ENCODE measurements at regions not wholly inside any gene's neighbourhood (a gene's known extent, or its start where the extent isn't known, plus 50 kb on each side); places are given as distances from the start of the nearest gene placed in this dataset.

GRCh38 chr3:162718697-162719096 lies 1222.1 kb downstream of the OTOL1 start:
- H3K79me2 ChIP-seq (ENCODE audit: insufficient read depth, low read length): no peaks in the 10 kb centered on the region
- no peaks in the 10 kb centered on the region for H3K4me1 ChIP-seq (ENCODE audit: control insufficient read depth in 1 of 2, insufficient read depth in 2 of 2, low read length in 2 of 2)
- no peak overlapping the region for H3K4me2 ChIP-seq (replicated peaks; ENCODE audit: extremely low read depth, low read length, poor library complexity, severe bottlenecking)
- H3K4me3 ChIP-seq (replicated peaks in 1 of 3; ENCODE audit: low read depth in 2 of 3, low read length in 3 of 3): no peak overlapping the region
- no peak overlapping the region for H3K27ac ChIP-seq (ENCODE audit: low read depth in 1 of 2, low read length in 2 of 2)
- Mint-ChIP-seq H3K4me1 (no peaks in the 10 kb centered on the region), H3K27ac (no peak overlapping the region), H3K4me3 (no peak overlapping the region), H3K9me3 (peaks cover 0 to 2% (median 0%) of the 10 kb centered on the region in 7 donors), H3K36me3 (no peaks in the 10 kb centered on the region), H3K27me3 (ENCODE audit: low read depth in 3 of 3) (no peaks in the 10 kb centered on the region)
- no peak overlapping the region for H2AFZ ChIP-seq (ENCODE audit: insufficient read depth, low read depth, low read length, poor library complexity, severe bottlenecking)
- peaks cover 0 to 3% of the 10 kb centered on the region in 2 donors for H3K9me3 ChIP-seq (replicated peaks in 1 of 2; ENCODE audit: control insufficient read depth in 1 of 2, insufficient read depth in 1 of 2, low read length in 2 of 2)
- no peak for DNase-seq
- no peak overlapping the region for H3K9ac ChIP-seq (ENCODE audit: insufficient read depth, low read length, poor library complexity, severe bottlenecking)
- WGBS (ENCODE audit: insufficient coverage): no CpG with 5 or more reads among the region's 2 CpGs
- no peak for TF ChIP-seq CTCF (IDR thresholded peaks at IDR 0.05)
- H3K27me3 ChIP-seq (ENCODE audit: control insufficient read depth in 2 of 2, insufficient read depth in 2 of 2, low read length in 2 of 2): no peaks in the 10 kb centered on the region
- H4K20me1 ChIP-seq (ENCODE audit: insufficient read depth, low read length): no peaks in the 10 kb centered on the region
- H3K36me3 ChIP-seq (replicated peaks in 1 of 2; ENCODE audit: control insufficient read depth in 1 of 2, insufficient read depth in 2 of 2, low read length in 2 of 2): no peaks in the 10 kb centered on the region
- intact Hi-C loops (cut with micrococcal nuclease): no loop called here

GRCh38 chr3:162719684-162720341 lies 1223.2 kb downstream of the OTOL1 start:
- Histone ChIP-seq H3K9me3 (replicated peaks in 1 of 2; ENCODE audit: control insufficient read depth in 1 of 2, insufficient read depth in 1 of 2, low read length in 2 of 2) (peaks cover 0 to 3% of the 10 kb centered on the region in 2 donors), H3K9ac (ENCODE audit: insufficient read depth, low read length, poor library complexity, severe bottlenecking) (no peak overlapping the region), H3K4me3 (replicated peaks in 1 of 3; ENCODE audit: low read depth in 2 of 3, low read length in 3 of 3) (no peak overlapping the region), H2AFZ (ENCODE audit: insufficient read depth, low read depth, low read length, poor library complexity, severe bottlenecking) (no peak overlapping the region), H3K4me1 (ENCODE audit: control insufficient read depth in 1 of 2, insufficient read depth in 2 of 2, low read length in 2 of 2) (no peaks in the 10 kb centered on the region), H3K36me3 (replicated peaks in 1 of 2; ENCODE audit: control insufficient read depth in 1 of 2, insufficient read depth in 2 of 2, low read length in 2 of 2) (no peaks in the 10 kb centered on the region), H4K20me1 (ENCODE audit: insufficient read depth, low read length) (no peaks in the 10 kb centered on the region), H3K79me2 (ENCODE audit: insufficient read depth, low read length) (no peaks in the 10 kb centered on the region), H3K27me3 (ENCODE audit: control insufficient read depth in 2 of 2, insufficient read depth in 2 of 2, low read length in 2 of 2) (no peaks in the 10 kb centered on the region), H3K4me2 (replicated peaks; ENCODE audit: extremely low read depth, low read length, poor library complexity, severe bottlenecking) (no peak overlapping the region), H3K27ac (ENCODE audit: low read depth in 1 of 2, low read length in 2 of 2) (no peak overlapping the region)
- H3K36me3 Mint-ChIP-seq: no peaks in the 10 kb centered on the region
- no peak overlapping the region for H3K27ac Mint-ChIP-seq
- DNase-seq: no peak
- intact Hi-C loops (cut with micrococcal nuclease): no loop called here
- peaks cover 0 to 2% (median 0%) of the 10 kb centered on the region in 7 donors for H3K9me3 Mint-ChIP-seq
- no peaks in the 10 kb centered on the region for H3K4me1 Mint-ChIP-seq
- H3K27me3 Mint-ChIP-seq (ENCODE audit: low read depth in 3 of 3): no peaks in the 10 kb centered on the region
- TF ChIP-seq CTCF (IDR thresholded peaks at IDR 0.05): no peak
- no peak overlapping the region for H3K4me3 Mint-ChIP-seq

Data from CD14-positive monocyte (primary cell).